Upper lobe of right lung (tissue), 1 donor: ENCODE measurements at regions not wholly inside any gene's neighbourhood (a gene's known extent, or its start where the extent isn't known, plus 50 kb on each side); places are given as distances from the start of the nearest gene placed in this dataset.

Experiments used
- ATAC-seq: fragments of 200-7000 bp; cut with Tn5 transposase; one replicate; pipeline ENCODE4 v1.9.1; 2020; ENCODE audit warnings: mild to moderate bottlenecking, moderate library complexity
- DNase-seq: peaks from one replicate; pipeline ENCODE4 v3.0.0-alpha.2; 2020
- H3K27ac ChIP-seq: fragments of 200-600 bp; one replicate; pipeline ENCODE4 v1.8.0; 2022
- H3K27me3 ChIP-seq: fragments of 200-600 bp; one replicate; pipeline ENCODE4 v1.8.0; 2022; ENCODE audit warnings: mild to moderate bottlenecking
- H3K36me3 ChIP-seq: fragments of 200-600 bp; one replicate; pipeline ENCODE4 v1.8.0; 2022
- H3K4me1 ChIP-seq: fragments of 200-600 bp; one replicate; pipeline ENCODE4 v1.8.0; 2022
- H3K4me3 ChIP-seq: fragments of 200-600 bp; one replicate; pipeline ENCODE4 v1.8.0; 2022; ENCODE audit warnings: mild to moderate bottlenecking
- H3K9me3 ChIP-seq: fragments of 200-600 bp; one replicate; pipeline ENCODE4 v1.8.0; 2022
- intact Hi-C: fragments of 100-400 bp; cut with DNase I; formaldehyde crosslinking; loops from one replicate; pipeline ENCODE4 v1.11.0; 2022
- TF ChIP-seq, protein P1 (sequence below): fragments of 200-600 bp; IDR thresholded peaks from one replicate; pipeline ENCODE4 v1.8.0; 2022; ENCODE audit warnings: antibody characterized with exemption
- donor health status: DM: no; HTN: yes; CAD: no; lungs with severe emphysema.

DNA sequence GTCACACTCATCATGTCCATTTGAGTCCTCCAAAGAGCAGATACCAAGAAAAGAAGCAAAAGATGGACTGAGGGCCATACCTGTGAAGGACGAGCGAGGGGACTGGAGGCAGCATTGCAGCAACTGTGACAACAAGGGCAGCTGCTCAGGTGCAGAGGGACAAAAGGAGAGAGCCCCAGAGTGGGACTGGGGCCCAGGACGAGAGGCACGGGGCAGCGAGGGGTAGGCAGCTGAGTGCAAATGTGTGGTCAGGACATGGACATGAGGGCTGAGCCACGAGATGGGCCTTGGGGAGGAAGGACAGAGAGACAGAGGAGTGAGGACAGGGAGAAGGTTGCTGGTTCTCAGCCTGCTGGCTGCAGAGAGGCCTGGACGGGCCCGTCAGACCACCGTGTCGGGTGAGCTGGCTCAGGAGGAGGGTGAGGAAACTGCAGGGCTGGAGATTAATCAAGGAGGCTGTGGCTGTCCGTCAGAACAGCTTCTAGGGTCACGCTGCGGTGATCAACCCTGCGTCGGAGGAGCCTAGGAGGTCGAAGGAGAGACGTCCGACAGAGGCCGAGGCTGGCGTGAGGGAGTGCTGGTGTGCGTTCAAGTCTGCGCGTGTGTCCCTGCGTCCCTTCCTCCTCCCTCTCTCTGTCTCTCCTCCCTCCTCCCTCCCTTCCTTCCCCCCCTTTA is 206.8 kb upstream of the HDAC4 start:
- H3K4me3 ChIP-seq, result no peak overlapping the region

DNA sequence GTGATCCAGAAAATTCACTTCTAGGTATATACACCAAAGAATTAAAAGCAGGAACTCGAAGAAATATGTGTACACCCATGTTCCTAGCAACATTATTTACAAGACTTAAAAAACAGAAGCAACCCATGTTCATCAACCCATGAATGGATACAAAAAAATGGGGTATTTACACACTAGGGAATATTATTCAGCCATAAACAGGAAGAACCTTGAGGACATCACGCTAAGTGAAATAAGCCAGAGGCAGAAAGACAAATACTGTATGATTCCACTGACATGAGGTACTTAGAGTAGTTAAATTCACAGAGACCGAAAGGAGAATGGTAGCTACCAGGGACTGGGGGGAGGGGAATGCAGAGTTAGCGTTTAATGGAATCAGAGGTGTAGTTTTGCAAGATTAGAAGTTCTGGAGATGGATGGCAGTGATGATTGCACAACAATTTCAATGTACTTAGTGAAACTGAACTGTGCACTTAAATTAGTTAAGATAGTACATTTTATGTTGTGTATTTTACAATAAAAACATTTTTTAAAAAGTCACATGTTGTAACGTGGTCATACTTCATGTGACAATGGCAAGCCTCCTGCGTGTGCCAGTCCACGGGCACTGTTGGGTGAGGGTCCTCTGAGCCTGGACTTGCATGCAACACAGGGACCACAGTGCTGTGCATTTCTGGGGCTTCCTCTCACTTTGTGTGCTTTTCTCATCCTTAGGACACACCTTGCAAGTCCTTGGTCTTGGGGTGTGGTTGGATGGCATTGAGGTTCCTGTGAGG is 206.1 kb upstream of the HDAC4 start:
- no peaks in the 10 kb centered on the region for H3K9me3 ChIP-seq
- ATAC-seq (no peak), DNase-seq (no peak)
- no peak overlapping the region for H3K4me3 ChIP-seq
- no peaks in the 10 kb centered on the region for H3K36me3 ChIP-seq
- no peak overlapping the region for H3K27ac ChIP-seq
- H3K4me1 ChIP-seq, result no peaks in the 10 kb centered on the region
- no peaks in the 10 kb centered on the region for H3K27me3 ChIP-seq
- TF ChIP-seq, protein P1, sequence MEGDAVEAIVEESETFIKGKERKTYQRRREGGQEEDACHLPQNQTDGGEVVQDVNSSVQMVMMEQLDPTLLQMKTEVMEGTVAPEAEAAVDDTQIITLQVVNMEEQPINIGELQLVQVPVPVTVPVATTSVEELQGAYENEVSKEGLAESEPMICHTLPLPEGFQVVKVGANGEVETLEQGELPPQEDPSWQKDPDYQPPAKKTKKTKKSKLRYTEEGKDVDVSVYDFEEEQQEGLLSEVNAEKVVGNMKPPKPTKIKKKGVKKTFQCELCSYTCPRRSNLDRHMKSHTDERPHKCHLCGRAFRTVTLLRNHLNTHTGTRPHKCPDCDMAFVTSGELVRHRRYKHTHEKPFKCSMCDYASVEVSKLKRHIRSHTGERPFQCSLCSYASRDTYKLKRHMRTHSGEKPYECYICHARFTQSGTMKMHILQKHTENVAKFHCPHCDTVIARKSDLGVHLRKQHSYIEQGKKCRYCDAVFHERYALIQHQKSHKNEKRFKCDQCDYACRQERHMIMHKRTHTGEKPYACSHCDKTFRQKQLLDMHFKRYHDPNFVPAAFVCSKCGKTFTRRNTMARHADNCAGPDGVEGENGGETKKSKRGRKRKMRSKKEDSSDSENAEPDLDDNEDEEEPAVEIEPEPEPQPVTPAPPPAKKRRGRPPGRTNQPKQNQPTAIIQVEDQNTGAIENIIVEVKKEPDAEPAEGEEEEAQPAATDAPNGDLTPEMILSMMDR, result no peak
- intact Hi-C loops, result no loop called here

More for the DNA sequence above, 206.8 kb upstream of the HDAC4 start:
- TF ChIP-seq, protein P1, result no peak
- ATAC-seq, result no peak
- H3K4me1 ChIP-seq, result no peaks in the 10 kb centered on the region
- H3K27ac ChIP-seq, result no peak overlapping the region
- H3K27me3 ChIP-seq, result no peaks in the 10 kb centered on the region
- peak; percentile 58 for DNase-seq
- H3K36me3 ChIP-seq, result no peaks in the 10 kb centered on the region
- intact Hi-C loops, result no loop called here
- H3K9me3 ChIP-seq, result no peaks in the 10 kb centered on the region

DNA sequence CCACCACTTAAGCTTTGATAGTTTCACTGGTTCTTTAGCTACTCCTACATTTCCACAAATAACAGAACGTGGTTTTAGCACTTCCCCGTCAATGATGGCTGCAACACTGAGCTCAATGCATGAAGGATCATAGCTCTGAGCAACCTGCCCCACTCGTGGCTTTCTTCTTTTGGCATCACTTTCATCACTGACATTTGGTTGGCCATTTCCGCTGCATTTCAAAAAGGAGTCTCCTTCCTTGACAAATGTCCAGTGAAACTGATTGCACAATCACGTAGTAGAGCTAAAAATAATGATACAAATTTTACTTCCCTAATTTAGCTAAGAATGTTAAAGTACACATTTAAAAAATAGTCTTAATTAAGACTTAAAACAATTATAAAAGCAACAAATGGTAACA is 205.2 kb upstream of the HDAC4 start:
- intact Hi-C loops, result no loop called here

DNA sequence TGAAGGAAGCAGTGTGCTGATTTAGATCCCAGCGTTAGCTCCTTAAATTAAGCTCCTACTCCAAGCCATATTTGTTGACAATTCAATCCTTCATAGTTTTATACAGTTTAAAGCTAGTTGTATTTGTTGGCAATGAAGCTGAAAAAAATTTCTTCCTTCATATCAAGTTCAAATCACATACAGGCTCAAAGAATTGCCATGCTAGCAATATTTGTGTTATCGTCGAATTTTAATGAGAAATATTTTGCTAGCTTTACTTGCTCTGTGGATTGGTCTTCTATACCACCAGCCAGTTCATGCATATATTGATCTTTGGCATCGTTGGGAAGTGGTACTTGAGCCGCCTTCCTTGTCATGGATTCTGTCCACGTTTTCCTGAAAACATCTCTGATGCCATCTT is 204.6 kb upstream of the HDAC4 start:
- H3K4me3 ChIP-seq, result no peak overlapping the region
- no peaks in the 10 kb centered on the region for H3K4me1 ChIP-seq
- DNase-seq, result no peak
- H3K9me3 ChIP-seq, result no peaks in the 10 kb centered on the region
- no peaks in the 10 kb centered on the region for H3K27me3 ChIP-seq
- H3K27ac ChIP-seq, result no peak overlapping the region
- ATAC-seq, result no peak
- TF ChIP-seq, protein P1, result no peak
- intact Hi-C loops, result no loop called here
- no peaks in the 10 kb centered on the region for H3K36me3 ChIP-seq

More for the DNA sequence above, 205.2 kb upstream of the HDAC4 start:
- Histone ChIP-seq H3K36me3 (no peaks in the 10 kb centered on the region), H3K27ac (no peak overlapping the region), H3K4me3 (no peak overlapping the region), H3K4me1 (no peaks in the 10 kb centered on the region), H3K27me3 (no peaks in the 10 kb centered on the region), H3K9me3 (no peaks in the 10 kb centered on the region)
- ATAC-seq, result peak; percentile 47
- TF ChIP-seq, protein P1, result no peak
- DNase-seq, result no peak

DNA sequence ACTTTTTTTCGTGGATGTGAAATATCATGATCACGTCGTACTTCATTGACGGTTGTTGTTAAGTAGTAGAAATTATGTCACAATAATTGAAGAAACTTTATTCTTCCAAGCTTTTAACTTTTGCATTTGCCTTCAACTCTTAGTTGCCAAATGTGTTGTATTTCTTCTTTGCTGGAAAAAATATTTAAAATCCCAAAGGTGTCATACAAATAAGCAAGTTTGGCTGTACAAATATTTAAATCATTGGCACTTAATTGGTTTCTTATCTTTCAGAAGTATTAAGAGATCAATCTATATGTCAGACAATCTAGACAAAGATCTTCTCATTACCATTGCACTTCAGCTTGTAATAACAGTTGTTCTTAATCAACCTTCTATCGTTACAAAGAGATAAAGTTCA is 204.0 kb upstream of the HDAC4 start:
- no peaks in the 10 kb centered on the region for H3K4me1 ChIP-seq
- no peak overlapping the region for H3K27ac ChIP-seq
- no peak for ATAC-seq
- no peaks in the 10 kb centered on the region for H3K9me3 ChIP-seq
- intact Hi-C loops, result no loop called here
- H3K27me3 ChIP-seq, result no peaks in the 10 kb centered on the region
- no peak overlapping the region for H3K4me3 ChIP-seq
- no peaks in the 10 kb centered on the region for H3K36me3 ChIP-seq
- no peak for DNase-seq
- TF ChIP-seq, protein P1, result no peak
